Stomach (tissue), 8 donors: ENCODE measurements at regions not wholly inside any gene's neighbourhood (a gene's known extent, or its start where the extent isn't known, plus 50 kb on each side); places are given as distances from the start of the nearest gene placed in this dataset.

Experiments used
- DNase-seq, 2 donors: peaks; one replicate each; pipeline versions ENCODE4 v3.0.0 to v3.0.0-alpha.2; 2013 to 2019
- H3K27ac ChIP-seq, 5 donors: fragments of 200-600 bp in 4 of 5; sonication (generic) in 4 of 5; one replicate each; pipeline ENCODE4 v1.5.1; 2013 to 2019; ENCODE audit warnings: mild to moderate bottlenecking in 1 of 5, moderate library complexity in 1 of 5
- H3K27me3 ChIP-seq, 3 donors: fragments of 200-600 bp; sonication (generic); one replicate each; pipeline ENCODE4 v1.5.1; 2017 to 2019; ENCODE audit warnings: mixed run types in 1 of 3
- H3K36me3 ChIP-seq, 4 donors: fragments of 200-600 bp; sonication (generic); 1 replicate in 3 of 4; 2 replicates in 1 of 4; pipeline ENCODE4 v1.5.1; 2016 to 2019
- H3K4me1 ChIP-seq, 4 donors: fragments of 200-600 bp; sonication (generic); one replicate each; pipeline ENCODE4 v1.5.1; 2016 to 2019
- H3K4me3 ChIP-seq, 4 donors: fragments of 200-600 bp; sonication (generic) in 3 of 4; one replicate each; pipeline ENCODE4 v1.5.1; 2016 to 2019; ENCODE audit warnings: mild to moderate bottlenecking in 1 of 4
- H3K9me3 ChIP-seq, 4 donors: fragments of 200-600 bp; sonication (generic); one replicate each; pipeline ENCODE4 v1.5.1; 2016 to 2019
- EP300 ChIP-seq: sonication (generic); formaldehyde crosslinking; IDR thresholded peaks from one replicate; pipeline ENCODE4 v1.6.1; 2017; ENCODE audit warnings: antibody characterized with exemption
- POLR2A ChIP-seq, 4 donors: fragments of 450-650 bp; IDR thresholded peaks; one replicate each; pipeline ENCODE4 v1.6.1; 2016; ENCODE audit warnings: antibody characterized with exemption in 4 of 4, control low read depth in 2 of 4, mild to moderate bottlenecking in 1 of 4, moderate library complexity in 1 of 4
- POLR2AphosphoS5 ChIP-seq, 3 donors: sonication (generic); formaldehyde crosslinking; IDR thresholded peaks; one replicate each; pipeline ENCODE4 v1.6.1; 2016; ENCODE audit warnings: antibody characterized with exemption in 3 of 3
- WGBS, 5 donors: extraction: QIAGEN DNeasy Blood & Tissue Kit in 3 of 5; methylation state at CpG; one replicate each; pipeline versions ENCODE4 v1.1.5 to v1.1.7; 2013 to 2018; 5-methylcytosine and 5-hydroxymethylcytosine counted together
- intact Hi-C: fragments of 100-400 bp; cut with DNase I; formaldehyde crosslinking; loops from one replicate; pipeline ENCODE4 v1.15.1; 2023; ENCODE audit warnings: low total_unique reads
- TF ChIP-seq, protein P1 (sequence below), 7 experiments: fragments of 450-650 bp in 4 of 7; fragments of 200-600 bp in 3 of 7; sonication (generic) in 3 of 7; IDR thresholded peaks; one replicate each; pipeline ENCODE4 v1.5.1; 2016 to 2019; ENCODE audit warnings: antibody characterized with exemption in 7 of 7, control low read depth in 2 of 7, mild to moderate bottlenecking in 1 of 7
- donor health status: healthy with polysubstance abuse.
- donor health status: Bipolar disorder and iron deficiency.
- donor health status: healthy.

DNA sequence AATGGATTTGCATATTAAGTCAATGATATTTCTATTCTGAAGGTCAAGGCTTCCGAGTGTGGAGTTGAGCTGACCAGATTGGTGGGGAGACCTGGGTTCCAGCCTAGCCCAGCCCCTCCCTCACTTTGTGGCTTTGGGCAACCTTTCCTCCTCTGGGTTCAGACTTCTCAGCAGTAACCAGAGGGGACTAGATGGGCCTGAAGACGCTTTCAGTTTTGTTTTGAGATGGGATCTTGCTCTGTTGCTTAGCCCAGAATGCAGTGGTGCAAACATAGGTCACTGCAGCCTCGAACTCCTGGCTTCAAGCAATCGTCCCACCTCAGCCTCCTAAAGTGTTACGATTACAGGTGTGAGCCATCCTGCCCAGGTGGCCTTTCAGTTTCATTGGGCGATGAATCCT, 68.1 kb upstream of the LEP start:
- H3K9me3 ChIP-seq = no peaks in the 10 kb centered on the region
- H3K27ac ChIP-seq = no peak overlapping the region
- H3K27me3 ChIP-seq = peaks cover 9 to 71% (median 21%) of the 10 kb centered on the region in 3 donors
- H3K4me1 ChIP-seq = peaks cover 2 to 9% (median 7%) of the 10 kb centered on the region in 4 donors
- intact Hi-C loops = no loop called here
- DNase-seq = no peak
- WGBS, 5 donors = 67 to 74% (median 72%) methylated on average over 6 of the region's 6 CpGs
- no peaks in the 10 kb centered on the region for H3K36me3 ChIP-seq
- H3K4me3 ChIP-seq = no peak overlapping the region
- TF ChIP-seq POLR2AphosphoS5 (IDR thresholded peaks at IDR 0.05) = no peak
- no peak for TF ChIP-seq POLR2A (IDR thresholded peaks at IDR 0.05)
- TF ChIP-seq, protein P1, sequence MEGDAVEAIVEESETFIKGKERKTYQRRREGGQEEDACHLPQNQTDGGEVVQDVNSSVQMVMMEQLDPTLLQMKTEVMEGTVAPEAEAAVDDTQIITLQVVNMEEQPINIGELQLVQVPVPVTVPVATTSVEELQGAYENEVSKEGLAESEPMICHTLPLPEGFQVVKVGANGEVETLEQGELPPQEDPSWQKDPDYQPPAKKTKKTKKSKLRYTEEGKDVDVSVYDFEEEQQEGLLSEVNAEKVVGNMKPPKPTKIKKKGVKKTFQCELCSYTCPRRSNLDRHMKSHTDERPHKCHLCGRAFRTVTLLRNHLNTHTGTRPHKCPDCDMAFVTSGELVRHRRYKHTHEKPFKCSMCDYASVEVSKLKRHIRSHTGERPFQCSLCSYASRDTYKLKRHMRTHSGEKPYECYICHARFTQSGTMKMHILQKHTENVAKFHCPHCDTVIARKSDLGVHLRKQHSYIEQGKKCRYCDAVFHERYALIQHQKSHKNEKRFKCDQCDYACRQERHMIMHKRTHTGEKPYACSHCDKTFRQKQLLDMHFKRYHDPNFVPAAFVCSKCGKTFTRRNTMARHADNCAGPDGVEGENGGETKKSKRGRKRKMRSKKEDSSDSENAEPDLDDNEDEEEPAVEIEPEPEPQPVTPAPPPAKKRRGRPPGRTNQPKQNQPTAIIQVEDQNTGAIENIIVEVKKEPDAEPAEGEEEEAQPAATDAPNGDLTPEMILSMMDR (IDR thresholded peaks at IDR 0.05) = no peak
- TF ChIP-seq EP300 = no peak

DNA sequence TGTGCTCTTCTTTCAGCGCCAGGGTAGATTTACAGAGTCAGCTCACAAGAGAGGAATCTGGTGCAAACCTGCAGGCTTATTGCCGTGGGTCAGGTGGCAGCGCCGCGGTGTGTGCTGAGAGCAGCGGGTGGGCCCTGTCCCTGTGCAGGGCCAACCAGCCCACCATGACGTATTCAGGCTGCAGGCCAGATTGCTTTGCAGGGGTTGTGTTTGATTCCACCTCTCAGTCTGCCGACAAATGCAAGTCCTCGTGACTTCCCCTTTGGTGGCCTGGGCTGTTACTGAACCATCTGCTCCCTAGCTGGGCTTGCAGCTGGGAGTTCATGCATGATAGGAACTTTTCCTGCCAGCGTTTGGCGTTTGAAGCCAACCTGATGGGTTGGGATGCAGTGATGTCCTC, 66.7 kb upstream of the LEP start:
- no peak for TF ChIP-seq POLR2AphosphoS5 (IDR thresholded peaks at IDR 0.05)
- TF ChIP-seq EP300 = no peak
- no peak for TF ChIP-seq POLR2A (IDR thresholded peaks at IDR 0.05)
- intact Hi-C loops = no loop called here
- WGBS, 5 donors = 72 to 83% (median 79%) methylated on average over 7 to 11 of the region's 11 CpGs
- Histone ChIP-seq H3K36me3 (no peaks in the 10 kb centered on the region), H3K4me1 (no peaks in the 10 kb centered on the region), H3K27me3 (peaks cover 0 to 70% (median 13%) of the 10 kb centered on the region in 3 donors), H3K9me3 (no peaks in the 10 kb centered on the region), H3K4me3 (no peak overlapping the region), H3K27ac (no peak overlapping the region)
- DNase-seq = no peak

DNA sequence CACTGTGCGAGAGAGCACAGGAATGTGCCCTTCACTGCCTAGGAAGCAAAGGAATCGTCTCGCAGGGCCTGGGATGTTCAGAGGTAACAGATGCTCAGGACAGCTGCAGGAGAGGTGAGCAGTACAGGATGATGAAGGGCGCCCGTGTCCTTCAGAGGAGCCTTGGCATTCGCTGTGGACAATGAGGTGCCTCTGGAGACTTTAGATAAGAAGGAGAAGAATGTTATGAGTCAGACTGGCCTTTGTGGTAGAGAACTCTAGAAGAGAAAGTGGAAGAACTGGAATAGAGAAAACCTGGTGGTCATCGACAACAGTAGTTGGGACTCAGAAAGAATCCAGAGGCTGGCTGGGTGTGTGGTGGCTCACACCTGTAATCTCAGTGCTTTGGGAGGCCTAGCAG, 64.4 kb upstream of the LEP start:
- Histone ChIP-seq H3K27me3 (peaks cover 0 to 61% (median 5%) of the 10 kb centered on the region in 3 donors), H3K9me3 (no peaks in the 10 kb centered on the region), H3K4me1 (no peaks in the 10 kb centered on the region), H3K36me3 (no peaks in the 10 kb centered on the region), H3K4me3 (no peak overlapping the region), H3K27ac (no peak overlapping the region)
- TF ChIP-seq, protein P1 (IDR thresholded peaks at IDR 0.05) = no peak
- TF ChIP-seq POLR2AphosphoS5 (IDR thresholded peaks at IDR 0.05) (no peak), POLR2A (IDR thresholded peaks at IDR 0.05) (no peak), EP300 (no peak)
- intact Hi-C loops = no loop called here
- 50 to 71% (median 61%) methylated on average over 7 of the region's 7 CpGs for WGBS, 5 donors
- DNase-seq = no peak

DNA sequence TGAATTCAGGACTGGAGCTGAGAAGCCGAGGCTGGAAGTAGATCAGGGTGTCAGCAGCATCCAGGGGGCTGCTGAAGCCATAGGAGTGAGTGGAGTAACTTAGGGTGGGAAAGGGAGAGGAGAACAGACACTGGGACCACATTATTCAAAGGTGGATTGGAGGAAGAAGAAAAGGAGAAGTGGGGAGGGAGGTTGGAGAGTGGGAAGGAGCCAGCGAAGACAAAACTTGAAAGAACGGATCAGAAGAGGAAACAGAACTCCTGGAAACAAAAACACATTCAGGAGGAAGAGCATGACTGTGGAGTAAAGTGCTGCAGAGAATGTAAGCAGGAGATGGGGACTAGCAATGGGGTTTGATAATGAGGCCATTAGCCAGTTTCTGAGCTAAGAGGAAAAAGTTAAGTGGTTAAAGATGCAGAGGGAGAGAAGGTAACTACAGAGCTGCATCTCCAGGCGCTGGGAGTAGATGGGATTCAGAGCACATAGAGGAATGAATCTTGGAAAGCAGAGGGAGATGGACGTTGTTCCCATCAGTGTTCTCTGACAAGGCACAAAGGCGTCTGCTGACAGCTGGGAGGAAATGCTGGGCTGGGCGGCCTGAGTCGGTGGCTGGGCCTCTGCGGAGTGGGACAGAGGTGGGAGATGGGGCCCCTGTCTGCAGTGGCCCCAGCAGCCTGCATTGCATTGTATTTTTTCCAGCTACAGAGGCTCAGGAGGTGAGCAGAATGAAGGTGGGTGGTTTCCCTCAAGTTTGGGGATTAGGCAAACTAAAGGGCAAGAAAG, 63.1 kb upstream of the LEP start:
- no peaks in the 10 kb centered on the region for H3K4me1 ChIP-seq
- 56 to 64% (median 59%) methylated on average over 9 of the region's 9 CpGs for WGBS, 5 donors
- DNase-seq = no peak
- peaks cover 0 to 55% (median 5%) of the 10 kb centered on the region in 3 donors for H3K27me3 ChIP-seq
- no peaks in the 10 kb centered on the region for H3K36me3 ChIP-seq
- H3K9me3 ChIP-seq = no peaks in the 10 kb centered on the region
- H3K4me3 ChIP-seq = no peak overlapping the region
- no peak overlapping the region for H3K27ac ChIP-seq
- intact Hi-C loops = no loop called here
- TF ChIP-seq POLR2A (IDR thresholded peaks at IDR 0.05) (no peak), POLR2AphosphoS5 (IDR thresholded peaks at IDR 0.05) (no peak), EP300 (no peak)
- TF ChIP-seq, protein P1 (IDR thresholded peaks at IDR 0.05) = no peak

DNA sequence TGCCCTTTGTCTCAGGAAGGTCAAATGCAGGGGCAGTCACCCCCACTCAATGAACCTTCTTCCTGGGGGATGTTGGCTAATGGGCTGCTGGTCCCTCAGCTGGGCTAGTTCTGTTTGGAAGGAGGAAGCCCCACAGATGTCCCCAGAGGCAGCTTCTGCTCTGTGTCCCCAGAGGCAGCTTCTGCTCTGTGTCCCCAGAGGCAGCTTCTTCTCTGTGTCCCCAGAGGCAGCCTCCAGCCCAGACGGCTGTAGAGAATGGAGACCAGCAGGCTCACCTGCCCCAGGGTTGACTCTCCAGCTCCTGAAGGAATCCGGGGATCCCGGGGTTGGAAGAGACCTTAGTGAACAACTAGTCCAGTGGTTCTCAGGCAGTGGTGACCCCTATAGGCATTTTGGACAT, 62.5 kb upstream of the LEP start:
- peaks cover 0 to 55% (median 5%) of the 10 kb centered on the region in 3 donors for H3K27me3 ChIP-seq
- H3K27ac ChIP-seq = no peak overlapping the region
- DNase-seq = no peak
- H3K9me3 ChIP-seq = no peaks in the 10 kb centered on the region
- H3K36me3 ChIP-seq = no peaks in the 10 kb centered on the region
- intact Hi-C loops = no loop called here
- no peak for TF ChIP-seq POLR2A (IDR thresholded peaks at IDR 0.05)
- no peak for TF ChIP-seq EP300
- TF ChIP-seq, protein P1 (IDR thresholded peaks at IDR 0.05) = no peak
- TF ChIP-seq POLR2AphosphoS5 (IDR thresholded peaks at IDR 0.05) = no peak
- no peaks in the 10 kb centered on the region for H3K4me1 ChIP-seq
- 78 to 93% (median 81%) methylated on average over 3 of the region's 3 CpGs for WGBS, 5 donors
- no peak overlapping the region for H3K4me3 ChIP-seq
